ENCODE measurements at regions not wholly inside any gene's neighbourhood (a gene's known extent, or its start where the extent isn't known, plus 50 kb on each side); places are given as distances from the start of the nearest gene placed in this dataset.
"Not testable (repeated sequence)": the region's sequence is repeated elsewhere in the genome, so short reads cannot be mapped to it uniquely, and the experiment has no call there.

DNA sequence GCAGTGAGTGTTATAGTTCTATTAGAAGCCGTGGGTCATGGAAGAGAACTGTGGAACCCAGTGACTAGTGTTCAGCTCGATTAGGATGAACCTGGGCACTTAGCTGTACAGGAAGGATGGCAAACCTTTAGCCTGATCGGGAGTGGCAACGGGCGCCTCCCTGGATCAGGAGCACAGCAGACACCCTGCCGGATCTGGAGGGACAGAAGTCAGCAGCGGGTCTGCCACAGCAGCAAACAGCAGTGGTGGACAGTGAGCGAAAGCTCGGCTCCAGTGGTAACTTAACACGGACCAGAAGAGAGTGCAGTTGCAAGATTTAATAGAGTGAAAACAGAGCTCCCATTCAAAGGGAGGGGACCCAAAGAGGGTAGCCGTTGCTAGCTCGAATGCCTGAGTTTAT is 697.6 kb upstream of the SLITRK1 start:
- TF ChIP-seq, protein P1, sequence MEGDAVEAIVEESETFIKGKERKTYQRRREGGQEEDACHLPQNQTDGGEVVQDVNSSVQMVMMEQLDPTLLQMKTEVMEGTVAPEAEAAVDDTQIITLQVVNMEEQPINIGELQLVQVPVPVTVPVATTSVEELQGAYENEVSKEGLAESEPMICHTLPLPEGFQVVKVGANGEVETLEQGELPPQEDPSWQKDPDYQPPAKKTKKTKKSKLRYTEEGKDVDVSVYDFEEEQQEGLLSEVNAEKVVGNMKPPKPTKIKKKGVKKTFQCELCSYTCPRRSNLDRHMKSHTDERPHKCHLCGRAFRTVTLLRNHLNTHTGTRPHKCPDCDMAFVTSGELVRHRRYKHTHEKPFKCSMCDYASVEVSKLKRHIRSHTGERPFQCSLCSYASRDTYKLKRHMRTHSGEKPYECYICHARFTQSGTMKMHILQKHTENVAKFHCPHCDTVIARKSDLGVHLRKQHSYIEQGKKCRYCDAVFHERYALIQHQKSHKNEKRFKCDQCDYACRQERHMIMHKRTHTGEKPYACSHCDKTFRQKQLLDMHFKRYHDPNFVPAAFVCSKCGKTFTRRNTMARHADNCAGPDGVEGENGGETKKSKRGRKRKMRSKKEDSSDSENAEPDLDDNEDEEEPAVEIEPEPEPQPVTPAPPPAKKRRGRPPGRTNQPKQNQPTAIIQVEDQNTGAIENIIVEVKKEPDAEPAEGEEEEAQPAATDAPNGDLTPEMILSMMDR (IDR thresholded peaks at IDR 0.05; ENCODE audit: low read depth, low read length, poor library complexity, severe bottlenecking) = not testable (repeated sequence)
- not testable (repeated sequence) for TF ChIP-seq EZH2phosphoT487 (IDR thresholded peaks at IDR 0.05; ENCODE audit: borderline replicate concordance, low read length)

Measured in DOHH2 (cell line).